Neural crest cell (in vitro differentiated cells): ENCODE measurements at regions not wholly inside any gene's neighbourhood (a gene's known extent, or its start where the extent isn't known, plus 50 kb on each side); places are given as distances from the start of the nearest gene placed in this dataset.

Experiments used
- DNase-seq: peaks from one replicate; pipeline ENCODE4 v3.0.0; 2021; ENCODE audit warnings: low read depth, mixed read lengths, low spot score
- H3K27ac Mint-ChIP-seq: one replicate; pipeline ENCODE4 v1.8.0; 2021; ENCODE audit warnings: mild to moderate bottlenecking, mixed read lengths; ENCODE audit not compliant: unreplicated experiment
- H3K27me3 Mint-ChIP-seq: 2 replicates; pipeline ENCODE4 v1.8.0; 2021; ENCODE audit warnings: low read depth, mild to moderate bottlenecking, mixed read lengths
- H3K36me3 Mint-ChIP-seq: 2 replicates; pipeline ENCODE4 v1.8.0; 2021; ENCODE audit warnings: low read depth, mild to moderate bottlenecking, mixed read lengths
- H3K4me1 Mint-ChIP-seq: 2 replicates; pipeline ENCODE4 v1.8.0; 2021; ENCODE audit warnings: mixed read lengths
- H3K4me3 Mint-ChIP-seq: one replicate; pipeline ENCODE4 v1.8.0; 2021; ENCODE audit warnings: mild to moderate bottlenecking, mixed read lengths
- H3K9me3 Mint-ChIP-seq: 2 replicates; pipeline ENCODE4 v1.8.0; 2021; ENCODE audit warnings: mixed read lengths
- CTCF ChIP-seq: fragments of 200-600 bp; sonication (generic); conservative IDR thresholded peaks from 2 replicates; pipeline ENCODE4 v1.5.0; 2021; ENCODE audit warnings: antibody characterized with exemption, mild to moderate bottlenecking

GRCh38 chr14:101049511-101049910, 146.0 kb upstream of the RTL1 start:
- no peaks in the 10 kb centered on the region for H3K4me1 Mint-ChIP-seq
- H3K9me3 Mint-ChIP-seq = no peaks in the 10 kb centered on the region
- peaks cover 2% of the 10 kb centered on the region for H3K27me3 Mint-ChIP-seq
- no peak for DNase-seq
- H3K36me3 Mint-ChIP-seq = no peaks in the 10 kb centered on the region
- no peak overlapping the region for H3K4me3 Mint-ChIP-seq
- no peak for TF ChIP-seq CTCF
- no peak overlapping the region for H3K27ac Mint-ChIP-seq

- Mint-ChIP-seq H3K27me3 (peaks cover 2% of the 10 kb centered on the region), H3K4me1 (no peaks in the 10 kb centered on the region), H3K27ac (no peak overlapping the region), H3K36me3 (no peaks in the 10 kb centered on the region), H3K9me3 (no peaks in the 10 kb centered on the region), H3K4me3 (no peak overlapping the region)
- DNase-seq = no peak
- TF ChIP-seq CTCF = no peak
These were observed 146.4 kb upstream of the RTL1 start for GRCh38 chr14:101049942-101050341.

- Mint-ChIP-seq H3K27me3 (peaks cover 2% of the 10 kb centered on the region), H3K4me1 (no peaks in the 10 kb centered on the region), H3K27ac (no peak overlapping the region), H3K4me3 (no peak overlapping the region), H3K9me3 (no peaks in the 10 kb centered on the region), H3K36me3 (no peaks in the 10 kb centered on the region)
- no peak for DNase-seq
- TF ChIP-seq CTCF = no peak
These were observed 147.5 kb upstream of the RTL1 start for GRCh38 chr14:101050901-101051490.

GRCh38 chr14:101054671-101055070, 151.1 kb upstream of the RTL1 start:
- no peak for DNase-seq
- Mint-ChIP-seq H3K4me1 (no peaks in the 10 kb centered on the region), H3K9me3 (peaks cover 11% of the 10 kb centered on the region), H3K27ac (no peak overlapping the region), H3K27me3 (no peaks in the 10 kb centered on the region), H3K36me3 (peaks cover 6% of the 10 kb centered on the region), H3K4me3 (no peak overlapping the region)
- no peak for TF ChIP-seq CTCF

GRCh38 chr14:101055106-101055662, 151.7 kb upstream of the RTL1 start:
- DNase-seq = no peak
- H3K36me3 Mint-ChIP-seq = peaks cover 6% of the 10 kb centered on the region

More at GRCh38 chr14:101055106-101055662, 151.7 kb upstream of the RTL1 start:
- no peak overlapping the region for H3K4me3 Mint-ChIP-seq
- H3K27me3 Mint-ChIP-seq = no peaks in the 10 kb centered on the region
- H3K27ac Mint-ChIP-seq = no peak overlapping the region
- TF ChIP-seq CTCF = no peak
- H3K4me1 Mint-ChIP-seq = no peaks in the 10 kb centered on the region
- H3K9me3 Mint-ChIP-seq = peaks cover 11% of the 10 kb centered on the region
